ENCODE measurements at regions not wholly inside any gene's neighbourhood (a gene's known extent, or its start where the extent isn't known, plus 50 kb on each side); places are given as distances from the start of the nearest gene placed in this dataset.
"Not testable (repeated sequence)": the region's sequence is repeated elsewhere in the genome, so short reads cannot be mapped to it uniquely, and the experiment has no call there.

DNA sequence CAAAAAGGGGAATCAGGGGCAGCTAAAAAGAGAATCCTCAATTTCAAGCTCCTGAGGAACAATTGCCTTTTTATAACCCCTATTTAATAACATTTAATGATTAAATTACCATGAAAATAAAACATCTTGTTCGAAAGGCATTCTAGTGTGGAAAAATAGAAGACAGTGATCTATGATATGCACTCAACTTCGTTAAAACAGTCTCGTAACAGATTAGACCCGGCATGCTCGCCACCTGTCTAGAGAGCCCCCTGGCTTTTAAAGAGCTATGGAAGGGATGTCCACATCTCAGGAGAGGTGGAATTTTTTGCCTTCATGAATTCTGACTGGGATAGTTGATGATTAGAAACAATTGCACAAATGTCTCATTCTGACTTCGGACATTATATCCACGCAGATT is 153.7 kb upstream of the MDFIC2 start:
- no peak for DNase-seq

DNA sequence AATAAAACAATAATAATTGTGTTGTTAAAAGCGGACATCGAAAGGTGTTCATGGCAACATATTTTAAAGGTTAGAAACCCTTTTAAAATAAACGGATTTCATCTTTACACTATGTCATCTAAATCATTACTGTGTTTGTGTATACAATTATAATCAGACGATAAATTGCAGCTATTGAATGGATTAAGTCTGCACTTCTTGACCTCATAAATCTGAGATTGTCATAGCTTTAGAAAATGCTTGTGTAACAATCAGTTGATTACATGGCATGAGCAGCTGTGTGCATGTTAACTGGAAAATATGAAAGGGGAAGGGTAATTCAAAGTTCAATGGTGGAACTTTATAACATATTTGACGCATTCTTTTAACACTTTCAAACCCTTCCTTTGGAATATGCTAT is 152.4 kb upstream of the MDFIC2 start:
- no peak for DNase-seq

GRCh38 chr3:70464465-70464864 is 152.0 kb upstream of the MDFIC2 start:
- DNase-seq = no peak

DNA sequence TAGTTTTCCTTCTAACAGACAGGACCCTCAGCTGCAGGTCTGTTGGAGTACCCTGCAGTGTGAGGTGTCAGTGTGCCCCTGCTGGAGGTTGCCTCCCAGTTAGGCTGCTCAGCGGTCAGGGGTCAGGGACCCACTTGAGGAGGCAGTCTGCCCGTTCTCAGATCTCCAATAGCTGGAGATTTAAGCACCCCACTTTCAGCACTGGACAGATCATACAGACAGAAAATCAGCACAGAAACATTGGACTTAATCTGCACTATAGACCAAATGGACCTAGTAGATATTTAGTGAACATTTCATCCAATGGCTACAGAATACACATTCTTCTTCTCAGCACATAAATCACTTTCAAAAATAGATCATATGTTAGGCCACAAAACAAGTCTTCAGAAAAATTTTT is 137.8 kb upstream of the MDFIC2 start:
- not testable (repeated sequence) for DNase-seq

DNA sequence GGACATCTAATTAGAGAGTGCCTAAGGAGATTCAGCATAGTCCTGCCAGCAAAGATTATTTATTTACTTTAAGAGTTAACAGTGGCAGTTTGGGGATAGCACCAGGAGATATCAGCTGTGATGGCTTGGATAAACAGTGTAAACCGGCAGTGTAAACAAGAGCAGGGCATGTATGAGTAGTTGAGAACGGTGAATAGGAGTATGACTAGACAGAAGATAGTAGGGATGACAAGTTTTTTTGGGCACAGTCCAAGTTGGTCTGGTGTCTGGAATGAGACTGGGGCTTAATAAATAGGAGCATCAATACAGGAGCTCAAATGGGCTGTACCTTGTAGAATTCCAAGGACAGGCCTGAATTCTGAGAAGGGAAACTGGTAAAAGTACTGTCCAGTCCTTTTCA is 123.0 kb upstream of the MDFIC2 start:
- DNase-seq = not testable (repeated sequence)

GRCh38 chr3:70433091-70433490 is 120.7 kb upstream of the MDFIC2 start:
- DNase-seq = no peak

DNA sequence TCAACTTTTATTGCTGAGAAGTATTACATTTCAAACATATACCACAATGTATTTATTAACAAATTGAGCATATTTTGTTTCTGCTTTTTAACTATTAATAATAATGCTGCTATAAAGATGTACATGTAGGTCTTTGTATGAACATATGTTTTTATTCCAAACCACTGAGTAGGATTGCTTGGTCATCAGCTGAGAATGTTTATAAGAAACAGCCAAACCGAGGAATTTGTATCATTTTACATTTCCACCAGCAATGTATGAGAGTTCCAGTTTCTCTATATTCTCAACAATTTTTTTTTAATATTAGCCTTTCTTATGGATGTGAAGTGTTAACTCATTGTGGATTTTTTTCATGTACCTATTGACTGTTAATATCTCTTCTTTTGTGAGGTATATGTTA is 119.5 kb upstream of the MDFIC2 start:
- no peak for DNase-seq

DNA sequence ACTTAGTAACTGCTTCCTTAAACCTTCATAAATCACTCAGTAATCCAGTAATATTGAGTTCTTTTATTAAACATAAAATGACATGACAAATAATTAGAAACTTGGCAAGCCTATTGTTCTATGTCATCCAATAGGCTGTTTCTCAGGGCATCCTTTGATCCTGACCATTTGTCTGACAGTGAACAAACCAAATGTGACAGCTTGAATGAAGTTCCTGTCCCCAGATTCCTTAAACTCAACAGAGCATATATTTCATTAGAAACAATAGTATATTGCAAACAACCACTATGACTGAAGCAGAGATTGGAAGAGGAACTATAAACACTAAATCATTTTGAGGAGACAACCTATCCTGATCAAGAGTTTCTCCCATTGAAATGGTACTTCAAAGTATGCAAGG is 113.6 kb upstream of the MDFIC2 start:
- DNase-seq = no peak

DNA sequence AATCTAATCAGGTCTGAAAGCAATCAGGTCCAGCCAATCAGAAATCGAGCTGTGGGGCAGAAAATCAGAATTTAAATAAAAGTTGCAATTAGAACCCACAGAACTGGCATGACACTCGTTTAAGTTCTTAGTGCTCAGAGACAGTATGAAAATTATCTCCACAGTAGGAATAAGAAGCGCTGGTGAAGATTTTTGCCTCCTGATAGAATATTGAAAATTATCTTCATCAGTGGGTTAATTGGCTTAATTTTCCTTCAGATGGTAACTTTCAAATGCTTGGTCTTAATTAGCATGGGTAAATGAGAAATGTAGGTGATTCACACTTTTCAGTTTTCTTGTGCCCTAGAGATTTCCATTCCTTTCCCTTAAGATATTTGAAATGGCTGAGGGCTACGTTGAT is 109.1 kb upstream of the MDFIC2 start:
- no peak for DNase-seq

GRCh38 chr3:70409018-70409417 is 96.6 kb upstream of the MDFIC2 start:
- DNase-seq = no peak

DNA sequence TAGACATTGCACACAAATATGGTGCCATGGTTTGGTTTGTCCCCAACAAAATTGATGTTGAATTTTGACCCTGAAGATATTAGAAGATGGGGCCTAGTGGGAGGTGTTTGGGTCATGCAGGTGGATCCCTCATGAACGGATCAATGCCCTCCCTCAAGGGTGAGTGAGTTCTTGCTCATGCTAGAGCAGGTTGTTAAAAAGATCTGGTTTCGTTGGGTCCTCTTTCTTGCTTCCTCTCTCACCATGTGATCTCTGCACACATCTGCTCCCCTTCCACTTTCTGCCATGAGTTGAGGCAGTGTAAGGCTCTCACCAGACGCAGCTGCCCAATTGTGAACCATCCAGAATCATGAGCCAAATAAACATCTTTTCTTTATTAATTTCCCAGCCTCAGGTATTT is 87.8 kb upstream of the MDFIC2 start:
- no peak for DNase-seq

GRCh38 chr3:70393881-70394612 is 81.6 kb upstream of the MDFIC2 start:
- no peak for DNase-seq

GRCh38 chr3:70392227-70392626 is 79.8 kb upstream of the MDFIC2 start:
- no peak for DNase-seq

- DNase-seq = no peak
Observed at GRCh38 chr3:70387889-70388288, 75.5 kb upstream of the MDFIC2 start.

- no peak for DNase-seq
Observed at GRCh38 chr3:70386846-70387245, 74.4 kb upstream of the MDFIC2 start.

DNA sequence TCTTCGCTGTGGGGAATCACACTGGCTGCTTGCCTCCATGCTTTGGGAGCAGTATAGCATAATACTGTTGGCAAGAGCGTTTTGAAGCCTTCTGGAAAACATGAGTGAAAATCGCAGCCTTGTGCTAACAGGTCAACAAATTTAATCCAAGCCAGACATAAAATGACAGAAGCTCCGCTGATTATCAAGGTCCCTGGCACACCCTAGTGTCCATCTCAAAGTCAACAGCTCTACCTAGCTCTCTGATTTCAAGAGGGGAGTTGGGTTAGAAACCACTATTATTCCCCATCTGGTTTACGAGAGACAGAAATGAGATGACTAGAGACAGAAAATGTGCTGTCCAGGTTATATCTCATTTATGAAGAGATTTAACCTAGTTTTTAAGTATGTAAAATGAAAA is 73.6 kb upstream of the MDFIC2 start:
- no peak for DNase-seq

- no peak for DNase-seq
Observed at GRCh38 chr3:70383360-70383831, 71.0 kb upstream of the MDFIC2 start.

DNA sequence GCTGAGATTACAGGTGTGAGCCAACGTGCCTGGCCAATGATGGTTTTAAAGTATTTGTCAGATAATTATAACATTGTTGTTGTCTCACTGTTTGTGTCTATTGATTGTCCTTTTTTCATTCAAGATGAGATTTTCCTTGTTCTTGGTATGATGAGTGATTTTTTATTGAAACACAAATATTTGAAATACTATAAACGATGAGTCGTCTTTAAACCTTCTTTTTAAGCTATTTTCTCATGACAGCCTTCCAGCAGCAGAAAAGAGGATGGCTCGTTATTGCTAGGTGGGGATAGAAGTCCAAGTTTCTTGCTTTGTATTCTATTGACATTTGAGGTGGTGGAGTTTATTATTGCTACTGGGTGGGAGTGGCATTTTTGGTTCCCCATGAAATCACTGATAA is 61.7 kb upstream of the MDFIC2 start:
- DNase-seq = no peak
